ENCODE measurements at regions not wholly inside any gene's neighbourhood (a gene's known extent, or its start where the extent isn't known, plus 50 kb on each side); places are given as distances from the start of the nearest gene placed in this dataset.
"Not testable (repeated sequence)": the region's sequence is repeated elsewhere in the genome, so short reads cannot be mapped to it uniquely, and the experiment has no call there.

DNA sequence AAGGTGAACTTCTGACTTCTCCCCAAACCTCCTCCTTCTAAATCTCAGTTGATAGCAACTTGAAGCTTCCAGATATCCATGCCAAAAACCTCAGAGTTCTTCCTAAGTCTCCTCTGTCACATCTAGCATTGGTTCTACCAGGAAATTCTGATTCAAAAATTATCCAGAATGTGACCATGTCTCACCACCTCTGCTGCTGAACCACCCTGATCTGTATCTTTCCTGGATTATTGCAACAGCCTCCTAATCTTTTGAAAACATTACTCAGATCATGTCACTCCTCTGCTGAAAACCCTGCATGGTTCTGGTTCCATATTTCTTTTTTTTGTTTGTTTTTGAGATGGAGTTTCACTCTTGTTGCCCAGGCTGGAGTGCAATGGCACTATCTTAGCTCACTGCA lies 78.7 kb upstream of the TNFSF11 start:
- ATAC-seq (ENCODE audit: insufficient read depth, low FRiP score) = no peak
- no peak overlapping the region for H3K4me3 ChIP-seq
- no peaks in the 10 kb centered on the region for H3K4me1 ChIP-seq (ENCODE audit: control insufficient read depth in 5 of 5, insufficient read depth in 5 of 5, low read length in 5 of 5)
- H3K9me3 ChIP-seq (ENCODE audit: control insufficient read depth in 4 of 4, insufficient read depth in 3 of 4, low read length in 3 of 4) = peaks cover 0 to 2% (median 0%) of the 10 kb centered on the region in 4 donors
- TF ChIP-seq, protein P1, sequence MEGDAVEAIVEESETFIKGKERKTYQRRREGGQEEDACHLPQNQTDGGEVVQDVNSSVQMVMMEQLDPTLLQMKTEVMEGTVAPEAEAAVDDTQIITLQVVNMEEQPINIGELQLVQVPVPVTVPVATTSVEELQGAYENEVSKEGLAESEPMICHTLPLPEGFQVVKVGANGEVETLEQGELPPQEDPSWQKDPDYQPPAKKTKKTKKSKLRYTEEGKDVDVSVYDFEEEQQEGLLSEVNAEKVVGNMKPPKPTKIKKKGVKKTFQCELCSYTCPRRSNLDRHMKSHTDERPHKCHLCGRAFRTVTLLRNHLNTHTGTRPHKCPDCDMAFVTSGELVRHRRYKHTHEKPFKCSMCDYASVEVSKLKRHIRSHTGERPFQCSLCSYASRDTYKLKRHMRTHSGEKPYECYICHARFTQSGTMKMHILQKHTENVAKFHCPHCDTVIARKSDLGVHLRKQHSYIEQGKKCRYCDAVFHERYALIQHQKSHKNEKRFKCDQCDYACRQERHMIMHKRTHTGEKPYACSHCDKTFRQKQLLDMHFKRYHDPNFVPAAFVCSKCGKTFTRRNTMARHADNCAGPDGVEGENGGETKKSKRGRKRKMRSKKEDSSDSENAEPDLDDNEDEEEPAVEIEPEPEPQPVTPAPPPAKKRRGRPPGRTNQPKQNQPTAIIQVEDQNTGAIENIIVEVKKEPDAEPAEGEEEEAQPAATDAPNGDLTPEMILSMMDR (IDR thresholded peaks at IDR 0.05; ENCODE audit: control extremely low read depth, extremely low read depth) = no peak
- H3K9ac ChIP-seq (ENCODE audit: insufficient read depth in 1 of 2, low read length in 2 of 2) = no peak overlapping the region
- no peak for DNase-seq
- no peaks in the 10 kb centered on the region for H3K36me3 ChIP-seq (ENCODE audit: control insufficient read depth in 4 of 4, insufficient read depth in 4 of 4, low read length in 4 of 4)
- H3K27ac ChIP-seq (ENCODE audit: low read depth in 1 of 2, low read length in 1 of 2) = no peak overlapping the region
- H3K27me3 ChIP-seq (ENCODE audit: control insufficient read depth in 3 of 3, insufficient read depth in 3 of 3, low read length in 2 of 3) = no peaks in the 10 kb centered on the region

DNA sequence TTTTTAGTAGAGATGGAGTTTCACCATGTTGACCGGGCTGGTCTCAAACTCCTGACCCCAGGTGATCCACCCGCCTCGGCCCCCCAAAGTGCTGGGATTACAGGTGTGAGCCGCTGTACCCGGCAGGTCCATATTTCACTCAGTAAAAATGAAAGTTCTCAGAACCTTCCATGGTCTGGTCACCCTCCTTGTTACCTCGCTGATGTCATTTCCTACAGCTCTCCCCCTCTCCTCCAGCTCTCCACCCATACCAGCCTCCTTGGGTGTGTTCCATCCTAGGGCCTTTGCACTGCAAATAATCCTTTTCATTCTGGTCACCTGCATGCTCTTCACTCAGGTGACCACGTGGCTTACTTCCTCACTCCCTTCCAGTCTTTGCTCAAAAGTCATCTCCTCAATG lies 78.2 kb upstream of the TNFSF11 start:
- H3K4me3 ChIP-seq = no peak overlapping the region
- no peak overlapping the region for H3K27ac ChIP-seq (ENCODE audit: low read depth in 1 of 2, low read length in 1 of 2)
- no peaks in the 10 kb centered on the region for H3K4me1 ChIP-seq (ENCODE audit: control insufficient read depth in 5 of 5, insufficient read depth in 5 of 5, low read length in 5 of 5)
- H3K27me3 ChIP-seq (ENCODE audit: control insufficient read depth in 3 of 3, insufficient read depth in 3 of 3, low read length in 2 of 3) = no peaks in the 10 kb centered on the region
- H3K9me3 ChIP-seq (ENCODE audit: control insufficient read depth in 4 of 4, insufficient read depth in 3 of 4, low read length in 3 of 4) = peaks cover 0 to 2% (median 0%) of the 10 kb centered on the region in 4 donors
- ATAC-seq (ENCODE audit: insufficient read depth, low FRiP score) (no peak), DNase-seq (no peak)
- no peak overlapping the region for H3K9ac ChIP-seq (ENCODE audit: insufficient read depth in 1 of 2, low read length in 2 of 2)
- TF ChIP-seq, protein P1 (IDR thresholded peaks at IDR 0.05; ENCODE audit: control extremely low read depth, extremely low read depth) = no peak
- no peaks in the 10 kb centered on the region for H3K36me3 ChIP-seq (ENCODE audit: control insufficient read depth in 4 of 4, insufficient read depth in 4 of 4, low read length in 4 of 4)
- WGBS, 2 donors = 82 to 83% methylated on average over 7 of the region's 7 CpGs

DNA sequence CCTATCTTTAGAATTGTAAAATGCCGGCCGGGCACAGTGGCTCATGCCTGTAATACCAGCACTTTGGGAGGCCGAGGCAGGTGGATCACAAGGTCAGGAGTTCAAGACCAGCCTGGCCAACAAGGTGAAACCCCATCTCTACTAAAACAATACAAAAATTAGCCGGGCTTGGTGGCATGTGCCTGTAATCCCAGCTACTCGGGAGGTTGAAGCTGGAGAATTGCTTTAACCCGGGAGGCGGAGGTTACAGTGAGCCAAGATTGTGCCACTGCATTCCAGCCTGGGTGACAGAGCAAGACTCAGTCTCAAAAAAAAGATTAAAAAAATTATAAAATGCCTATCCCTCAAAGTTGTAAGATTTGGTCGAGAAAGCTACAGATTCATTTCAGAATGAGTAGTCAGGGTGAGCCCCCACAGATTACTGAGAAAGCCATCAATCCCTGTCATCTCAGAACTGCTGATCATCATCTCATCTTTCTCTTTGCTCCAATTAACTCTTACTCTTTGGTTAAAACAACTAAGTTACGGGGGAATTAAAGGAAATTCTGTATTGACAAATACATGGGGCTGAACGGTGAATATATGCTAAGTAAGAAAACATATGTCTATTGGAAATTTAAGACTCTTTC lies 76.9 kb upstream of the TNFSF11 start:
- not testable (repeated sequence) for H3K4me3 ChIP-seq; DNase-seq; ATAC-seq (ENCODE audit: insufficient read depth, low FRiP score); H3K9ac ChIP-seq (ENCODE audit: insufficient read depth in 1 of 2, low read length in 2 of 2); H3K27me3 ChIP-seq (ENCODE audit: control insufficient read depth in 3 of 3, insufficient read depth in 3 of 3, low read length in 2 of 3); H3K9me3 ChIP-seq (ENCODE audit: control insufficient read depth in 4 of 4, insufficient read depth in 3 of 4, low read length in 3 of 4); H3K4me1 ChIP-seq (ENCODE audit: control insufficient read depth in 5 of 5, insufficient read depth in 5 of 5, low read length in 5 of 5); H3K27ac ChIP-seq (ENCODE audit: low read depth in 1 of 2, low read length in 1 of 2); H3K36me3 ChIP-seq (ENCODE audit: control insufficient read depth in 4 of 4, insufficient read depth in 4 of 4, low read length in 4 of 4)
- WGBS, 2 donors = 89 to 90% methylated on average over 10 of the region's 10 CpGs

DNA sequence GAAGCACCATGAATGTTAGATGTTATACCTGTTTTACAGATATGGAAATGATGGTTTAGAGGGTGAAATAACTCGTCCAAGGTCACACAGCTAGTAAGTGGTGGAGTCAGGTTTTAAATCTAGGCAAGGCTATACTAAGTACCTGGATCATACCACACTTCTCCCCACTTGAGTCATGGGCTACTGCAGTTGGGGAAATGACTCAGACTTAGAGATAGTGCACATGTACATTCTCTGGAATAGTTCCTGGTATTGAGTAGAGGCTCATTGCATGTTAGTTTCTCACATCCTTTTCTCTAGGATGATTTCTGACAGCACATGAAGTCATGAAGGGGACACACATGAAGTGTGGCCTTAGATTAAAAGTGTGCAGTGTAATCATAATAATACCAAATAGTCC lies 76.2 kb upstream of the TNFSF11 start:
- peaks cover 0 to 2% (median 0%) of the 10 kb centered on the region in 4 donors for H3K9me3 ChIP-seq (ENCODE audit: control insufficient read depth in 4 of 4, insufficient read depth in 3 of 4, low read length in 3 of 4)

More for the DNA sequence above, 76.2 kb upstream of the TNFSF11 start:
- no peaks in the 10 kb centered on the region for H3K36me3 ChIP-seq (ENCODE audit: control insufficient read depth in 4 of 4, insufficient read depth in 4 of 4, low read length in 4 of 4)
- no peak overlapping the region for H3K4me3 ChIP-seq
- no peak overlapping the region for H3K9ac ChIP-seq (ENCODE audit: insufficient read depth in 1 of 2, low read length in 2 of 2)
- no peaks in the 10 kb centered on the region for H3K27me3 ChIP-seq (ENCODE audit: control insufficient read depth in 3 of 3, insufficient read depth in 3 of 3, low read length in 2 of 3)
- H3K27ac ChIP-seq (ENCODE audit: low read depth in 1 of 2, low read length in 1 of 2) = no peak overlapping the region
- 65 to 83% methylated on average over 1 of the region's 1 CpG for WGBS, 2 donors
- DNase-seq = no peak
- ATAC-seq (ENCODE audit: insufficient read depth, low FRiP score) = no peak
- H3K4me1 ChIP-seq (ENCODE audit: control insufficient read depth in 5 of 5, insufficient read depth in 5 of 5, low read length in 5 of 5) = no peaks in the 10 kb centered on the region
- TF ChIP-seq, protein P1 (IDR thresholded peaks at IDR 0.05; ENCODE audit: control extremely low read depth, extremely low read depth) = no peak
